ENCODE measurements at regions not wholly inside any gene's neighbourhood (a gene's known extent, or its start where the extent isn't known, plus 50 kb on each side); places are given as distances from the start of the nearest gene placed in this dataset.

GRCh38 chr3:96491023-96491422 is 323.4 kb upstream of the EPHA6 start:
- Histone ChIP-seq H3K36me3 (ENCODE audit: low read length) (no peaks in the 10 kb centered on the region), H3K9ac (ENCODE audit: low read length) (no peak overlapping the region), H3K79me2 (ENCODE audit: insufficient read depth, low read length) (no peaks in the 10 kb centered on the region), H3K27ac (ENCODE audit: low read depth, low read length) (no peak overlapping the region), H3K9me3 (ENCODE audit: insufficient read depth, low read length) (no peaks in the 10 kb centered on the region), H3K27me3 (ENCODE audit: low read length) (no peaks in the 10 kb centered on the region), H3K4me2 (ENCODE audit: low read depth, low read length, poor library complexity, severe bottlenecking) (no peak overlapping the region), H4K20me1 (ENCODE audit: low read depth, low read length) (no peaks in the 10 kb centered on the region), H3K9me2 (replicated peaks; ENCODE audit: insufficient read depth, low read length) (no peaks in the 10 kb centered on the region), H3F3A (ENCODE audit: insufficient read depth) (no peaks in the 10 kb centered on the region), H3K4me3 (ENCODE audit: insufficient read depth, low read length, poor library complexity, severe bottlenecking) (no peak overlapping the region), H2AFZ (ENCODE audit: low read depth, low read length, severe bottlenecking) (no peak overlapping the region)
- TF ChIP-seq EZH2phosphoT487 (conservative IDR thresholded peaks at IDR 0.05; ENCODE audit: low read length), result no peak
- no peak for TF ChIP-seq CTCF (IDR thresholded peaks at IDR 0.05; ENCODE audit: insufficient read depth, low read length, poor library complexity, severe bottlenecking)

GRCh38 chr3:96491868-96492267 is 322.5 kb upstream of the EPHA6 start:
- H3K9me2 ChIP-seq (replicated peaks; ENCODE audit: insufficient read depth, low read length), result no peaks in the 10 kb centered on the region

GRCh38 chr3:96510334-96510733 is 304.1 kb upstream of the EPHA6 start:
- Histone ChIP-seq H3F3A (ENCODE audit: insufficient read depth) (no peaks in the 10 kb centered on the region), H3K9me2 (replicated peaks; ENCODE audit: insufficient read depth, low read length) (0 out of 2 replicates have a peak, but pooled peaks cover 4% of the 10 kb centered on the region), H3K79me2 (ENCODE audit: insufficient read depth, low read length) (no peaks in the 10 kb centered on the region), H4K20me1 (ENCODE audit: low read depth, low read length) (no peaks in the 10 kb centered on the region), H2AFZ (ENCODE audit: low read depth, low read length, severe bottlenecking) (no peak overlapping the region), H3K4me3 (ENCODE audit: insufficient read depth, low read length, poor library complexity, severe bottlenecking) (no peak overlapping the region), H3K27me3 (ENCODE audit: low read length) (no peaks in the 10 kb centered on the region), H3K4me2 (ENCODE audit: low read depth, low read length, poor library complexity, severe bottlenecking) (no peak overlapping the region), H3K9me3 (ENCODE audit: insufficient read depth, low read length) (no peaks in the 10 kb centered on the region; the same call in 1 of the 2 replicates), H3K36me3 (ENCODE audit: low read length) (no peaks in the 10 kb centered on the region), H3K9ac (ENCODE audit: low read length) (no peak overlapping the region), H3K27ac (ENCODE audit: low read depth, low read length) (no peak overlapping the region)
- TF ChIP-seq CTCF (IDR thresholded peaks at IDR 0.05; ENCODE audit: insufficient read depth, low read length, poor library complexity, severe bottlenecking), result no peak
- TF ChIP-seq EZH2phosphoT487 (conservative IDR thresholded peaks at IDR 0.05; ENCODE audit: low read length), result no peak

More at GRCh38 chr3:96491868-96492267, 322.5 kb upstream of the EPHA6 start:
- H4K20me1 ChIP-seq (ENCODE audit: low read depth, low read length), result no peaks in the 10 kb centered on the region
- TF ChIP-seq CTCF (IDR thresholded peaks at IDR 0.05; ENCODE audit: insufficient read depth, low read length, poor library complexity, severe bottlenecking) (no peak), EZH2phosphoT487 (conservative IDR thresholded peaks at IDR 0.05; ENCODE audit: low read length) (no peak)
- no peak overlapping the region for H3K27ac ChIP-seq (ENCODE audit: low read depth, low read length)
- H3K9ac ChIP-seq (ENCODE audit: low read length), result no peak overlapping the region
- no peaks in the 10 kb centered on the region for H3K79me2 ChIP-seq (ENCODE audit: insufficient read depth, low read length)
- H3K9me3 ChIP-seq (ENCODE audit: insufficient read depth, low read length), result no peaks in the 10 kb centered on the region
- H3K27me3 ChIP-seq (ENCODE audit: low read length), result no peaks in the 10 kb centered on the region
- H3F3A ChIP-seq (ENCODE audit: insufficient read depth), result no peaks in the 10 kb centered on the region
- no peak overlapping the region for H3K4me2 ChIP-seq (ENCODE audit: low read depth, low read length, poor library complexity, severe bottlenecking)
- H3K36me3 ChIP-seq (ENCODE audit: low read length), result no peaks in the 10 kb centered on the region
- H2AFZ ChIP-seq (ENCODE audit: low read depth, low read length, severe bottlenecking), result no peak overlapping the region
- no peak overlapping the region for H3K4me3 ChIP-seq (ENCODE audit: insufficient read depth, low read length, poor library complexity, severe bottlenecking)

Measured in SU-DHL-6 (cell line).